Neural cell (in vitro differentiated cells): ENCODE measurements at regions not wholly inside any gene's neighbourhood (a gene's known extent, or its start where the extent isn't known, plus 50 kb on each side); places are given as distances from the start of the nearest gene placed in this dataset.

Experiments
- H2AFZ ChIP-seq: fragments of 200-600, 300-800 bp; sonication (generic), shearing (Covaris generic); 2 replicates; pipeline ENCODE4 v1.6.0; 2014; ENCODE audit warnings: low read depth, mild to moderate bottlenecking, antibody characterized with exemption, low read length, moderate library complexity
- H3F3A ChIP-seq: fragments of 200-600 bp; shearing (Covaris generic); 2 replicates; pipeline ENCODE4 v1.6.1; 2016; ENCODE audit warnings: mild to moderate bottlenecking, moderate library complexity, mixed read lengths, antibody characterized with exemption, low read length; ENCODE audit not compliant: insufficient read depth, poor library complexity, severe bottlenecking
- H3K27ac ChIP-seq: fragments of 200-600, 300-800 bp; sonication (generic), shearing (Covaris generic); 2 replicates; pipeline ENCODE4 v1.5.1; 2014; ENCODE audit warnings: mild to moderate bottlenecking, low read length, moderate library complexity
- H3K27me3 ChIP-seq: fragments of 300-800, 200-600 bp; sonication (generic), shearing (Covaris generic); 2 replicates; pipeline ENCODE4 v1.6.0; 2014; ENCODE audit warnings: mild to moderate bottlenecking, low read depth, low read length, moderate library complexity; ENCODE audit not compliant: insufficient read depth
- H3K36me3 ChIP-seq: fragments of 300-800, 200-600 bp; sonication (generic), shearing (Covaris generic); 2 replicates; pipeline ENCODE4 v1.5.1; 2014; ENCODE audit warnings: mild to moderate bottlenecking, antibody characterized with exemption, low read length, moderate library complexity; ENCODE audit not compliant: insufficient read depth
- H3K4me2 ChIP-seq: fragments of 300-800, 200-600 bp; sonication (generic), shearing (Covaris generic); 2 replicates; pipeline ENCODE4 v1.6.0; 2014; ENCODE audit warnings: mild to moderate bottlenecking, low read length
- H3K4me3 ChIP-seq: fragments of 300-800, 200-600 bp; sonication (generic), shearing (Covaris generic); 2 replicates; pipeline ENCODE4 v1.5.1; 2014; ENCODE audit warnings: mild to moderate bottlenecking, low read length, moderate library complexity
- H3K79me2 ChIP-seq: fragments of 200-600 bp; shearing (Covaris generic); replicated peaks from 2 replicates; pipeline ENCODE4 v1.6.0; 2014; ENCODE audit warnings: mild to moderate bottlenecking, low read length, moderate library complexity; ENCODE audit not compliant: insufficient read depth
- H3K9ac ChIP-seq: fragments of 300-800, 200-600 bp; sonication (generic), shearing (Covaris generic); 2 replicates; pipeline ENCODE4 v1.6.1; 2016; ENCODE audit warnings: mild to moderate bottlenecking, low read length, mixed read lengths
- H3K9me2 ChIP-seq: fragments of 200-600 bp; shearing (Covaris generic); 2 replicates; pipeline ENCODE4 v1.6.1; 2016; ENCODE audit warnings: mild to moderate bottlenecking, low read length, mixed read lengths; ENCODE audit not compliant: insufficient read depth
- H3K9me3 ChIP-seq: fragments of 200-600, 300-800 bp; sonication (generic), shearing (Covaris generic); 2 replicates; pipeline ENCODE4 v1.6.1; 2016; ENCODE audit warnings: mild to moderate bottlenecking, mixed run types, low read length, moderate library complexity, mixed read lengths
- H4K20me1 ChIP-seq: fragments of 200-600 bp; shearing (Covaris generic); 2 replicates; pipeline ENCODE4 v1.6.1; 2016; ENCODE audit warnings: mild to moderate bottlenecking, mixed run types; ENCODE audit not compliant: insufficient read depth
- EP300 ChIP-seq: fragments of 450-650 bp; conservative IDR thresholded peaks from 2 replicates; pipeline ENCODE4 v1.6.1; 2014; ENCODE audit warnings: antibody characterized with exemption, mild to moderate bottlenecking, moderate library complexity; ENCODE audit not compliant: poor library complexity, severe bottlenecking
- EZH2 ChIP-seq: fragments of 200-600, 300-800 bp; shearing (Covaris generic), sonication (generic); IDR thresholded peaks from 2 replicates; pipeline ENCODE4 v1.6.1; 2014; ENCODE audit warnings: antibody characterized with exemption, low read length, borderline replicate concordance, mild to moderate bottlenecking; ENCODE audit not compliant: insufficient read depth, poor library complexity, severe bottlenecking
- MXI1 ChIP-seq: fragments of 450-650 bp; conservative IDR thresholded peaks from 2 replicates; pipeline ENCODE4 v1.6.1; 2014; ENCODE audit warnings: antibody characterized with exemption, mild to moderate bottlenecking; ENCODE audit not compliant: poor library complexity, severe bottlenecking
- POLR2AphosphoS5 ChIP-seq: IDR thresholded peaks from 2 replicates; pipeline ENCODE4 v1.6.1; 2012
- RAD21 ChIP-seq: fragments of 450-650 bp; conservative IDR thresholded peaks from 2 replicates; pipeline ENCODE4 v1.6.1; 2014; ENCODE audit warnings: antibody characterized with exemption, mild to moderate bottlenecking, moderate library complexity
- SMC3 ChIP-seq: fragments of 450-650 bp; conservative IDR thresholded peaks from 2 replicates; pipeline ENCODE4 v1.6.1; 2014; ENCODE audit warnings: antibody characterized with exemption, mild to moderate bottlenecking, moderate library complexity; ENCODE audit not compliant: poor library complexity
- TAF1 ChIP-seq: IDR thresholded peaks from 2 replicates; pipeline ENCODE4 v1.6.1; 2012; ENCODE audit warnings: low read depth
- TF ChIP-seq, protein P1 (sequence below): IDR thresholded peaks from 2 replicates; pipeline ENCODE4 v1.6.1; 2012; ENCODE audit warnings: borderline replicate concordance
- TF ChIP-seq, protein P2 (sequence below): fragments of 450-650 bp; IDR thresholded peaks from 2 replicates; pipeline ENCODE4 v1.5.1; 2014; ENCODE audit warnings: antibody characterized with exemption, mild to moderate bottlenecking, moderate library complexity; ENCODE audit not compliant: poor library complexity, severe bottlenecking

DNA sequence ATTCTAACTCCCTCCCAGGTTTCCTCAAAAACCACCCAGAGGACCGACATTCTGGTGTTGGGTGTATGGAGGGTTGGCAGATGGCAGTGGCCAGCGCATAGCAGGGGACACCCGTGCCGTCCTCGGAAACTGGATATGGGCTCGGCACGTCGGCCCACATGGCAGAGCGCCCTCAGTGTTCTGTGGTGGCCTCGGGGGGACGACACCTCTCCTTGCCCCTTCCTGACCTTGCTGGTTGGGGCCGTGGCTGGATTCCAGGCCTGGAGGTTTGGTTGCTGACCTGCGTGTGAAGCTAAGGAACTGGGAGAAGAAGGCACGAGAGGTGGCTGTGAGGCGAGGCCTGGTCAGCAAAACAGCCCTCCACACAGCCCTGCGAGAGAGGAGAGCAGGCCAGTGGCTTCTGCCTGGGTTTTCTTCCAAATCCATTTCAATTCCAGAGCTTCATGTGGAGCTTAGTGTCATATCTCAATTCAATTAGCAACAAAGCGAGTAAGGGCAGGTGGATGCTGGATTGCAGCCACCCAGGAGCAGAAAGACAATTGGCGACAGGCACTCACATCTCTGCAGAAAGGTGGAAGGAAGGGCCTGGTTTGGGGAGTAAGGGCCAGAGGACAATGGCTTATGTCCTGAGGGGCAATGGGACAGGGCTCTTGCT lies 478.4 kb downstream of the BRD1 start:
- H3K9me3 ChIP-seq, result no peaks in the 10 kb centered on the region
- H3K27ac ChIP-seq, result no peak overlapping the region
- H3K4me3 ChIP-seq, result no peak overlapping the region
- H3K9me2 ChIP-seq, result no peaks in the 10 kb centered on the region
- H2AFZ ChIP-seq, result no peak overlapping the region
- H3K79me2 ChIP-seq, result no peaks in the 10 kb centered on the region
- no peaks in the 10 kb centered on the region for H3K27me3 ChIP-seq
- H3K4me2 ChIP-seq, result no peak overlapping the region
- H4K20me1 ChIP-seq, result no peaks in the 10 kb centered on the region
- H3K36me3 ChIP-seq, result no peaks in the 10 kb centered on the region
- TF ChIP-seq RAD21 (no peak), MXI1 (no peak), POLR2AphosphoS5 (no peak), TAF1 (no peak), EZH2 (no peak), EP300 (no peak), SMC3 (no peak)
- TF ChIP-seq, protein P1, sequence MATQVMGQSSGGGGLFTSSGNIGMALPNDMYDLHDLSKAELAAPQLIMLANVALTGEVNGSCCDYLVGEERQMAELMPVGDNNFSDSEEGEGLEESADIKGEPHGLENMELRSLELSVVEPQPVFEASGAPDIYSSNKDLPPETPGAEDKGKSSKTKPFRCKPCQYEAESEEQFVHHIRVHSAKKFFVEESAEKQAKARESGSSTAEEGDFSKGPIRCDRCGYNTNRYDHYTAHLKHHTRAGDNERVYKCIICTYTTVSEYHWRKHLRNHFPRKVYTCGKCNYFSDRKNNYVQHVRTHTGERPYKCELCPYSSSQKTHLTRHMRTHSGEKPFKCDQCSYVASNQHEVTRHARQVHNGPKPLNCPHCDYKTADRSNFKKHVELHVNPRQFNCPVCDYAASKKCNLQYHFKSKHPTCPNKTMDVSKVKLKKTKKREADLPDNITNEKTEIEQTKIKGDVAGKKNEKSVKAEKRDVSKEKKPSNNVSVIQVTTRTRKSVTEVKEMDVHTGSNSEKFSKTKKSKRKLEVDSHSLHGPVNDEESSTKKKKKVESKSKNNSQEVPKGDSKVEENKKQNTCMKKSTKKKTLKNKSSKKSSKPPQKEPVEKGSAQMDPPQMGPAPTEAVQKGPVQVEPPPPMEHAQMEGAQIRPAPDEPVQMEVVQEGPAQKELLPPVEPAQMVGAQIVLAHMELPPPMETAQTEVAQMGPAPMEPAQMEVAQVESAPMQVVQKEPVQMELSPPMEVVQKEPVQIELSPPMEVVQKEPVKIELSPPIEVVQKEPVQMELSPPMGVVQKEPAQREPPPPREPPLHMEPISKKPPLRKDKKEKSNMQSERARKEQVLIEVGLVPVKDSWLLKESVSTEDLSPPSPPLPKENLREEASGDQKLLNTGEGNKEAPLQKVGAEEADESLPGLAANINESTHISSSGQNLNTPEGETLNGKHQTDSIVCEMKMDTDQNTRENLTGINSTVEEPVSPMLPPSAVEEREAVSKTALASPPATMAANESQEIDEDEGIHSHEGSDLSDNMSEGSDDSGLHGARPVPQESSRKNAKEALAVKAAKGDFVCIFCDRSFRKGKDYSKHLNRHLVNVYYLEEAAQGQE, result no peak
- TF ChIP-seq, protein P2, sequence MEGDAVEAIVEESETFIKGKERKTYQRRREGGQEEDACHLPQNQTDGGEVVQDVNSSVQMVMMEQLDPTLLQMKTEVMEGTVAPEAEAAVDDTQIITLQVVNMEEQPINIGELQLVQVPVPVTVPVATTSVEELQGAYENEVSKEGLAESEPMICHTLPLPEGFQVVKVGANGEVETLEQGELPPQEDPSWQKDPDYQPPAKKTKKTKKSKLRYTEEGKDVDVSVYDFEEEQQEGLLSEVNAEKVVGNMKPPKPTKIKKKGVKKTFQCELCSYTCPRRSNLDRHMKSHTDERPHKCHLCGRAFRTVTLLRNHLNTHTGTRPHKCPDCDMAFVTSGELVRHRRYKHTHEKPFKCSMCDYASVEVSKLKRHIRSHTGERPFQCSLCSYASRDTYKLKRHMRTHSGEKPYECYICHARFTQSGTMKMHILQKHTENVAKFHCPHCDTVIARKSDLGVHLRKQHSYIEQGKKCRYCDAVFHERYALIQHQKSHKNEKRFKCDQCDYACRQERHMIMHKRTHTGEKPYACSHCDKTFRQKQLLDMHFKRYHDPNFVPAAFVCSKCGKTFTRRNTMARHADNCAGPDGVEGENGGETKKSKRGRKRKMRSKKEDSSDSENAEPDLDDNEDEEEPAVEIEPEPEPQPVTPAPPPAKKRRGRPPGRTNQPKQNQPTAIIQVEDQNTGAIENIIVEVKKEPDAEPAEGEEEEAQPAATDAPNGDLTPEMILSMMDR, result no peak
- no peaks in the 10 kb centered on the region for H3F3A ChIP-seq
- H3K9ac ChIP-seq, result no peak overlapping the region

DNA sequence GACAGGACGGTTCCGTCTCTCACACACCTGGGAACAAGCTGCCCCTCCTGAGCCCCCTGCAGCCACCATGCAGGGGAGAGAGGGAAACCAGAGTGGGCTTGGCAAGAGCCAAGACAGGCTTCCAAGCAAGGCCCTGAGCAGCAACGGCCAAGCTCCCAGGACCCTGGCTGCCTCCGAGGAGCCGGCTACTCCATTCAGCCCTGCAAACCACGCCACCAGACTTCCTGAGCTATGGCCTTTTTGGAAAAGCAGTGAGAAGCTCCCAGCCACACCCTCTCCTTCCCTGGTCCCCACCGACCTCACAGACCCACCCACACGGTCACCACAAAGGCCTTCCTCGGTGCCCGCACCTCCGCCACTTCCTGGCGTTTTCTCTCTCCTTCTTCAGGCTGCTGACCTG lies 479.0 kb downstream of the BRD1 start:
- Histone ChIP-seq H2AFZ (no peak overlapping the region), H4K20me1 (no peaks in the 10 kb centered on the region), H3K4me3 (no peak overlapping the region), H3K9me2 (no peaks in the 10 kb centered on the region), H3K36me3 (no peaks in the 10 kb centered on the region), H3K27me3 (no peaks in the 10 kb centered on the region), H3K9me3 (no peaks in the 10 kb centered on the region), H3K9ac (no peak overlapping the region), H3K79me2 (no peaks in the 10 kb centered on the region), H3F3A (no peaks in the 10 kb centered on the region), H3K4me2 (no peak overlapping the region), H3K27ac (no peak overlapping the region)
- TF ChIP-seq EP300, result no peak
- TF ChIP-seq EZH2, result no peak
- no peak for TF ChIP-seq TAF1
- TF ChIP-seq SMC3, result no peak
- no peak for TF ChIP-seq MXI1
- TF ChIP-seq, protein P2, result no peak
- no peak for TF ChIP-seq RAD21
- TF ChIP-seq POLR2AphosphoS5, result no peak
- TF ChIP-seq, protein P1, result no peak
